Stomach (tissue), 8 donors: ENCODE measurements at regions not wholly inside any gene's neighbourhood (a gene's known extent, or its start where the extent isn't known, plus 50 kb on each side); places are given as distances from the start of the nearest gene placed in this dataset.

Experiments
- DNase-seq, 2 donors: peaks; one replicate each; pipeline versions ENCODE4 v3.0.0 to v3.0.0-alpha.2; 2013 to 2019
- H3K27ac ChIP-seq, 5 donors: fragments of 200-600 bp in 4 of 5; sonication (generic) in 4 of 5; one replicate each; pipeline ENCODE4 v1.5.1; 2013 to 2019; ENCODE audit warnings: mild to moderate bottlenecking in 1 of 5, moderate library complexity in 1 of 5
- H3K27me3 ChIP-seq, 3 donors: fragments of 200-600 bp; sonication (generic); one replicate each; pipeline ENCODE4 v1.5.1; 2017 to 2019; ENCODE audit warnings: mixed run types in 1 of 3
- H3K36me3 ChIP-seq, 4 donors: fragments of 200-600 bp; sonication (generic); 1 replicate in 3 of 4; 2 replicates in 1 of 4; pipeline ENCODE4 v1.5.1; 2016 to 2019
- H3K4me1 ChIP-seq, 4 donors: fragments of 200-600 bp; sonication (generic); one replicate each; pipeline ENCODE4 v1.5.1; 2016 to 2019
- H3K4me3 ChIP-seq, 4 donors: fragments of 200-600 bp; sonication (generic) in 3 of 4; one replicate each; pipeline ENCODE4 v1.5.1; 2016 to 2019; ENCODE audit warnings: mild to moderate bottlenecking in 1 of 4
- H3K9me3 ChIP-seq, 4 donors: fragments of 200-600 bp; sonication (generic); one replicate each; pipeline ENCODE4 v1.5.1; 2016 to 2019
- EP300 ChIP-seq: sonication (generic); formaldehyde crosslinking; IDR thresholded peaks from one replicate; pipeline ENCODE4 v1.6.1; 2017; ENCODE audit warnings: antibody characterized with exemption
- POLR2A ChIP-seq, 4 donors: fragments of 450-650 bp; IDR thresholded peaks; one replicate each; pipeline ENCODE4 v1.6.1; 2016; ENCODE audit warnings: antibody characterized with exemption in 4 of 4, control low read depth in 2 of 4, mild to moderate bottlenecking in 1 of 4, moderate library complexity in 1 of 4
- POLR2AphosphoS5 ChIP-seq, 3 donors: sonication (generic); formaldehyde crosslinking; IDR thresholded peaks; one replicate each; pipeline ENCODE4 v1.6.1; 2016; ENCODE audit warnings: antibody characterized with exemption in 3 of 3
- WGBS, 5 donors: extraction: QIAGEN DNeasy Blood & Tissue Kit in 3 of 5; methylation state at CpG; one replicate each; pipeline versions ENCODE4 v1.1.5 to v1.1.7; 2013 to 2018; 5-methylcytosine and 5-hydroxymethylcytosine counted together
- intact Hi-C: fragments of 100-400 bp; cut with DNase I; formaldehyde crosslinking; loops from one replicate; pipeline ENCODE4 v1.15.1; 2023; ENCODE audit warnings: low total_unique reads
- TF ChIP-seq, protein P1 (sequence below), 7 experiments: fragments of 450-650 bp in 4 of 7; fragments of 200-600 bp in 3 of 7; sonication (generic) in 3 of 7; IDR thresholded peaks; one replicate each; pipeline ENCODE4 v1.5.1; 2016 to 2019; ENCODE audit warnings: antibody characterized with exemption in 7 of 7, control low read depth in 2 of 7, mild to moderate bottlenecking in 1 of 7
- donor health status: healthy with polysubstance abuse.
- donor health status: Bipolar disorder and iron deficiency.
- donor health status: healthy.

- 45 to 61% (median 48%) methylated on average over 2 of the region's 2 CpGs for WGBS, 5 donors
- Histone ChIP-seq H3K9me3 (no peaks in the 10 kb centered on the region), H3K27me3 (no peaks in the 10 kb centered on the region), H3K4me1 (no peaks in the 10 kb centered on the region), H3K4me3 (no peak overlapping the region), H3K36me3 (no peaks in the 10 kb centered on the region), H3K27ac (no peak overlapping the region)
- intact Hi-C loops, result no loop called here
- no peak for DNase-seq
- TF ChIP-seq POLR2A (IDR thresholded peaks at IDR 0.05), result no peak
- no peak for TF ChIP-seq EP300
- TF ChIP-seq POLR2AphosphoS5 (IDR thresholded peaks at IDR 0.05), result no peak
- TF ChIP-seq, protein P1, sequence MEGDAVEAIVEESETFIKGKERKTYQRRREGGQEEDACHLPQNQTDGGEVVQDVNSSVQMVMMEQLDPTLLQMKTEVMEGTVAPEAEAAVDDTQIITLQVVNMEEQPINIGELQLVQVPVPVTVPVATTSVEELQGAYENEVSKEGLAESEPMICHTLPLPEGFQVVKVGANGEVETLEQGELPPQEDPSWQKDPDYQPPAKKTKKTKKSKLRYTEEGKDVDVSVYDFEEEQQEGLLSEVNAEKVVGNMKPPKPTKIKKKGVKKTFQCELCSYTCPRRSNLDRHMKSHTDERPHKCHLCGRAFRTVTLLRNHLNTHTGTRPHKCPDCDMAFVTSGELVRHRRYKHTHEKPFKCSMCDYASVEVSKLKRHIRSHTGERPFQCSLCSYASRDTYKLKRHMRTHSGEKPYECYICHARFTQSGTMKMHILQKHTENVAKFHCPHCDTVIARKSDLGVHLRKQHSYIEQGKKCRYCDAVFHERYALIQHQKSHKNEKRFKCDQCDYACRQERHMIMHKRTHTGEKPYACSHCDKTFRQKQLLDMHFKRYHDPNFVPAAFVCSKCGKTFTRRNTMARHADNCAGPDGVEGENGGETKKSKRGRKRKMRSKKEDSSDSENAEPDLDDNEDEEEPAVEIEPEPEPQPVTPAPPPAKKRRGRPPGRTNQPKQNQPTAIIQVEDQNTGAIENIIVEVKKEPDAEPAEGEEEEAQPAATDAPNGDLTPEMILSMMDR (IDR thresholded peaks at IDR 0.05), result no peak
These were observed 219.2 kb upstream of the NR5A2 start for GRCh38 chr1:199808110-199808870.

- WGBS, 5 donors, result 42 to 96% (median 89%) methylated on average over 1 of the region's 1 CpG
- no peak overlapping the region for H3K4me3 ChIP-seq
- intact Hi-C loops, result no loop called here
- no peak for DNase-seq
- no peaks in the 10 kb centered on the region for H3K36me3 ChIP-seq
- no peaks in the 10 kb centered on the region for H3K9me3 ChIP-seq
- TF ChIP-seq POLR2A (IDR thresholded peaks at IDR 0.05), result no peak
- TF ChIP-seq POLR2AphosphoS5 (IDR thresholded peaks at IDR 0.05), result no peak
- no peak for TF ChIP-seq EP300
- TF ChIP-seq, protein P1 (IDR thresholded peaks at IDR 0.05), result no peak
- H3K27ac ChIP-seq, result no peak overlapping the region
- no peaks in the 10 kb centered on the region for H3K27me3 ChIP-seq
- H3K4me1 ChIP-seq, result no peaks in the 10 kb centered on the region
These were observed 218.2 kb upstream of the NR5A2 start for GRCh38 chr1:199809311-199809710.

DNA sequence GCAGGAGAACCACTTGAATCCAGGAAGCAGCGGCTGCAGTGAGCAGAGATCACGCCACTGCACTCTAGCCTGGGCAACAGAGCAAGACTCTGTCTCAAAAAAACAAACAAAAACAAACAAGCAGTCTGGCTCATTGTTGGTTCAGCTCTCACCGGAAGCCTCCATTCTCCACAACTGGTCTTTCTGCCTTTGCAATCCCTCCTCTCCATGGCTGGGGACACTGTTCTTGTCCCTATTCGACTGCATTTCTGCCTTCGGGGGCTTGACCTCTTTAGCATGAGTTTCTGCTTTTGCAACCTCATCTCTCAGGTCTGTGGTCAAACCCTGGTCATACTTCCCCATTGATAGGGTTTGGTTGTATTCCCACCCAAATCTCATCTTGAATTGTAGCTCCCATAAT, 216.3 kb upstream of the NR5A2 start:
- Histone ChIP-seq H3K27me3 (no peaks in the 10 kb centered on the region), H3K4me3 (no peak overlapping the region), H3K4me1 (no peaks in the 10 kb centered on the region), H3K9me3 (no peaks in the 10 kb centered on the region), H3K27ac (no peak overlapping the region), H3K36me3 (no peaks in the 10 kb centered on the region)
- DNase-seq, result no peak
- 81 to 94% (median 84%) methylated on average over 5 of the region's 5 CpGs for WGBS, 5 donors
- no peak for TF ChIP-seq POLR2A (IDR thresholded peaks at IDR 0.05)
- TF ChIP-seq EP300, result no peak
- TF ChIP-seq, protein P1 (IDR thresholded peaks at IDR 0.05), result no peak
- no peak for TF ChIP-seq POLR2AphosphoS5 (IDR thresholded peaks at IDR 0.05)
- intact Hi-C loops, result no loop called here

DNA sequence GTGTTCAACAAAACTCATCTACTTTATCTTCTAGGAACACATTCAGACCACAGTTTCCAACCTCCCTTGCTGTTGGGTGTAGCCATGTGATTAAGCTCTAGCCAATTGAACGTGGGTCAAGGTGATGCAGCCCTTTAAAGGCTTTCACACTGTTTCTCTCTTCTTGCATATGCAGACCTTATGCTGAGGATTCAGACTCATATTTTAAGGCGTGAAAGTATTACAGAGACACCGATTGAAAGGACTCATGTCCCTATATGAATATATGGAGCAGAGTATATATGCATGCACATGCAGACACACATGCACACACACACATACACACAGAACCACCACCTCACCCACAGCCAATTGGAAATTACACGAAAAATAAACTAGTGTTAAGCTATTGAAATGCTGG, 214.3 kb upstream of the NR5A2 start:
- intact Hi-C loops, result no loop called here
- TF ChIP-seq EP300 (no peak), POLR2AphosphoS5 (IDR thresholded peaks at IDR 0.05) (no peak), POLR2A (IDR thresholded peaks at IDR 0.05) (no peak)
- TF ChIP-seq, protein P1 (IDR thresholded peaks at IDR 0.05), result no peak
- no peak for DNase-seq
- no peaks in the 10 kb centered on the region for H3K27me3 ChIP-seq
- no peak overlapping the region for H3K27ac ChIP-seq
- H3K9me3 ChIP-seq, result no peaks in the 10 kb centered on the region
- no peaks in the 10 kb centered on the region for H3K36me3 ChIP-seq
- H3K4me3 ChIP-seq, result no peak overlapping the region
- 65 to 77% (median 71%) methylated on average over 4 of the region's 4 CpGs for WGBS, 5 donors
- no peaks in the 10 kb centered on the region for H3K4me1 ChIP-seq
